ENCODE measurements at regions not wholly inside any gene's neighbourhood (a gene's known extent, or its start where the extent isn't known, plus 50 kb on each side); places are given as distances from the start of the nearest gene placed in this dataset.
"Not testable (repeated sequence)": the region's sequence is repeated elsewhere in the genome, so short reads cannot be mapped to it uniquely, and the experiment has no call there.

- no peaks in the 10 kb centered on the region for H3K36me3 ChIP-seq
- H3K4me3 ChIP-seq, result no peak overlapping the region
- H3K27ac ChIP-seq, result no peak overlapping the region
- no peaks in the 10 kb centered on the region for H3K9me3 ChIP-seq
- no peak for TF ChIP-seq POLR2A (IDR thresholded peaks at IDR 0.05)
- no peak for TF ChIP-seq CTCF (IDR thresholded peaks at IDR 0.05 in 4 of 5, conservative IDR thresholded peaks at IDR 0.05 in 1 of 5)
- H3K4me1 ChIP-seq, result no peaks in the 10 kb centered on the region
- ATAC-seq (no peak), DNase-seq (no peak)
- no peaks in the 10 kb centered on the region for H3K27me3 ChIP-seq
- in situ Hi-C loops (cut with MboI; ENCODE audit: low sequenced_read_pairs in 4 of 4), result no loop called here
- intact Hi-C loops (cut with DNase I; ENCODE audit: low total_unique reads), result no loop called here
Measured at GRCh38 chr2:18950361-18950851, 361.0 kb upstream of the NT5C1B start.

- Histone ChIP-seq H3K9me3 (no peaks in the 10 kb centered on the region), H3K36me3 (no peaks in the 10 kb centered on the region), H3K4me3 (no peak overlapping the region), H3K4me1 (no peaks in the 10 kb centered on the region), H3K27ac (no peak overlapping the region), H3K27me3 (no peaks in the 10 kb centered on the region)
- DNase-seq (no peak), ATAC-seq (no peak)
- TF ChIP-seq CTCF (IDR thresholded peaks at IDR 0.05 in 4 of 5, conservative IDR thresholded peaks at IDR 0.05 in 1 of 5) (no peak), POLR2A (IDR thresholded peaks at IDR 0.05) (no peak)
- in situ Hi-C loops (cut with MboI; ENCODE audit: low sequenced_read_pairs in 4 of 4) (no loop called here), intact Hi-C loops (cut with DNase I; ENCODE audit: low total_unique reads) (no loop called here)
Measured at GRCh38 chr2:18949871-18950270, 360.5 kb upstream of the NT5C1B start.

- DNase-seq, result no peak
- no peaks in the 10 kb centered on the region for H3K36me3 ChIP-seq
- no peaks in the 10 kb centered on the region for H3K4me1 ChIP-seq
- H3K4me3 ChIP-seq, result no peak overlapping the region
- H3K9me3 ChIP-seq, result no peaks in the 10 kb centered on the region
- TF ChIP-seq POLR2A (IDR thresholded peaks at IDR 0.05) (no peak), CTCF (IDR thresholded peaks at IDR 0.05 in 4 of 5, conservative IDR thresholded peaks at IDR 0.05 in 1 of 5) (no peak)
- H3K27ac ChIP-seq, result no peak overlapping the region
- in situ Hi-C loops (cut with MboI; ENCODE audit: low sequenced_read_pairs in 4 of 4), result no loop called here
- H3K27me3 ChIP-seq, result no peaks in the 10 kb centered on the region
- intact Hi-C loops (cut with DNase I; ENCODE audit: low total_unique reads), result no loop called here
- ATAC-seq, result no peak
Measured at GRCh38 chr2:18940184-18940583, 350.8 kb upstream of the NT5C1B start.

- H3K36me3 ChIP-seq; in situ Hi-C loops (cut with MboI; ENCODE audit: low sequenced_read_pairs in 4 of 4); H3K4me1 ChIP-seq; intact Hi-C loops (cut with DNase I; ENCODE audit: low total_unique reads); DNase-seq; H3K27me3 ChIP-seq; H3K9me3 ChIP-seq; ATAC-seq; H3K4me3 ChIP-seq; H3K27ac ChIP-seq: not testable (repeated sequence)
Measured at GRCh38 chr2:18939740-18940139, 350.4 kb upstream of the NT5C1B start.

- Histone ChIP-seq H3K9me3 (no peaks in the 10 kb centered on the region), H3K36me3 (no peaks in the 10 kb centered on the region), H3K27ac (no peak overlapping the region), H3K4me3 (no peak overlapping the region), H3K4me1 (no peaks in the 10 kb centered on the region), H3K27me3 (no peaks in the 10 kb centered on the region)
- intact Hi-C loops (cut with DNase I; ENCODE audit: low total_unique reads), result no loop called here
- TF ChIP-seq CTCF (IDR thresholded peaks at IDR 0.05 in 4 of 5, conservative IDR thresholded peaks at IDR 0.05 in 1 of 5), result no peak
- TF ChIP-seq POLR2A (IDR thresholded peaks at IDR 0.05), result no peak
- in situ Hi-C loops (cut with MboI; ENCODE audit: low sequenced_read_pairs in 4 of 4), result no loop called here
- DNase-seq (no peak), ATAC-seq (no peak)
Measured at GRCh38 chr2:18934886-18935285, 345.5 kb upstream of the NT5C1B start.
